ENCODE measurements at regions not wholly inside any gene's neighbourhood (a gene's known extent, or its start where the extent isn't known, plus 50 kb on each side); places are given as distances from the start of the nearest gene placed in this dataset.

- Histone ChIP-seq H3K4me3 (ENCODE audit: low read length) (no peak overlapping the region), H3K27ac (ENCODE audit: low read length) (no peak overlapping the region), H3K27me3 (ENCODE audit: control insufficient read depth, insufficient read depth, low read length) (no peaks in the 10 kb centered on the region), H3K4me1 (ENCODE audit: control insufficient read depth, insufficient read depth, low read length) (no peaks in the 10 kb centered on the region), H3K9me3 (ENCODE audit: control insufficient read depth, insufficient read depth, low read length) (no peaks in the 10 kb centered on the region), H3K36me3 (ENCODE audit: control insufficient read depth, insufficient read depth, low read length) (no peaks in the 10 kb centered on the region)
- WGBS (ENCODE audit: insufficient coverage, insufficient read length), result no CpG with 5 or more reads among the region's 2 CpGs
- DNase-seq (ENCODE audit: low read depth, low spot score), result no peak
These were observed 168.8 kb upstream of the PLXNA2 start for GRCh38 chr1:208413006-208413405.

DNA sequence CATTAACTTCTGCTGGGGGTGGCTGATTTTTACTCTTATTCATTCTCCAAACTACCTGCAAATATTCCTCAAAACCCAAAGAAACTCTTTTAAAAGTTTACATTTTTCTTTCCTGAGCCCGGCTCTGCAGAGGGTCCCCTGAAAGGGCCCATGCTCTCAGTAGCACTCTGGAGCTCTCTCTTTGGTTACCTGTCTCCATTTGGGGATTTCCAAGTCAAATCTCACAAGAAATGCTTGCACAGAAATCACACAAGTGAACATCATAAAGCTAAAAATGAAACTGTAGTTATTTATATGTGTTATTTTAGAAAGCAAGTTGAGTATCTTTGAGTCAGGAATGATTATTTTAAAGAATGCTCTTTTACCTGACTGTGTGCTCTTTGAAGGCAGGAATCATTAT, 174.5 kb upstream of the PLXNA2 start:
- Histone ChIP-seq H3K4me3 (ENCODE audit: low read length) (no peak overlapping the region), H3K4me1 (ENCODE audit: control insufficient read depth, insufficient read depth, low read length) (no peaks in the 10 kb centered on the region), H3K27me3 (ENCODE audit: control insufficient read depth, insufficient read depth, low read length) (no peaks in the 10 kb centered on the region), H3K9me3 (ENCODE audit: control insufficient read depth, insufficient read depth, low read length) (no peaks in the 10 kb centered on the region), H3K36me3 (ENCODE audit: control insufficient read depth, insufficient read depth, low read length) (no peaks in the 10 kb centered on the region), H3K27ac (ENCODE audit: low read length) (no peak overlapping the region)
- no peak for DNase-seq (ENCODE audit: low read depth, low spot score)
- WGBS (ENCODE audit: insufficient coverage, insufficient read length), result no CpG with 5 or more reads among the region's 1 CpG

DNA sequence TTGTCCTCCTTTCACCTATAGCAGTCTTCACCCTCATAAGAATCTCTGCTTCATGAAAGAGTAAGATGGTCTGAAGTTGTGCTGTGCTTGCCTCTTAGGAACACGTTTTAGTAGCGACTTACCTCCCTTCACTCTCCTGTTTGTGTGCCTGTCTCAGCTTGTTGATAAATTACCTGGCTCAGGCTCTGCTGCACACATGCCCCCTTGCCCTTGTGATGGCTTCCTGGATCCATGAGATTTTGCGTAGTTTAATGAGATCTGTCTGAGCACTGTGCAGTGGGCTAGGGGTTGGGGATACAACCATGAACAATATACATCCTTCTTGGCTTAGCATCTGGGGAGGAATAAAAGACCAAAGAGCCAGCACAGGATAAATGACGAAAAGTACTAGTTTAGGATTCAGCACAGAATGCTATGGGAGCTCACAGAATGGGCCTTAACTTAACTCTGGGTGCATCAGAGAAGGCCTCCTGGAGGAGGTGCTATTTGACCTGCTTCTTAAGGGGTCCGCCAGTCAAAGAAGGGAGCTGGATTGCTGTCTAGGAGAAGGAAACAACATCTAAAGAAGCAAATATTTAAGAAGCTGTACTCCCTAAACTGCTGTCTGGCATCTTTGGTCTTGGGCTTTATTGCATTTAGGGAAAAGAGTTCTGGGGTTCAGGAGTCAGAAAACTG, 175.7 kb upstream of the PLXNA2 start:
- H3K4me3 ChIP-seq (ENCODE audit: low read length), result no peak overlapping the region
- no peaks in the 10 kb centered on the region for H3K4me1 ChIP-seq (ENCODE audit: control insufficient read depth, insufficient read depth, low read length)
- no peak for DNase-seq (ENCODE audit: low read depth, low spot score)
- no peaks in the 10 kb centered on the region for H3K36me3 ChIP-seq (ENCODE audit: control insufficient read depth, insufficient read depth, low read length)
- H3K27me3 ChIP-seq (ENCODE audit: control insufficient read depth, insufficient read depth, low read length), result no peaks in the 10 kb centered on the region
- no CpG with 5 or more reads among the region's 5 CpGs for WGBS (ENCODE audit: insufficient coverage, insufficient read length)
- no peaks in the 10 kb centered on the region for H3K9me3 ChIP-seq (ENCODE audit: control insufficient read depth, insufficient read depth, low read length)
- no peak overlapping the region for H3K27ac ChIP-seq (ENCODE audit: low read length)

DNA sequence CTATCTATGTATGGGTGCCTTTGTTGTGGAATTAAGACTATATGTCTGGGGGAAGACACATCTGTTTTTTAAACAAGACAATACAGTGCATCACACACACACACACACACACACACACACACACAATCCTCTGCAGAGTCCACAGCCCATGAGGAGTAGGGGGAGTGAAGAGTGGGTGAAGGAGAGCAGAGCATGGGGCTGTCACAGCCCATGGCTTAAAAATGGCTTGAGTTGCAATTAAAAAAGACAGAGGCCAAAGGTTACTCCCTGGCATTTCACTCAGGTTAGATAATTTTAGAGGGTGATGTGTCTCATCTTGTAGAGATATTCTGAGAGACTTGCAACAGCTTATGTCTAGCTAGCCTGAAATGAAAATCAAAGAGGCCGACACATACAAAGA, 176.5 kb upstream of the PLXNA2 start:
- H3K36me3 ChIP-seq (ENCODE audit: control insufficient read depth, insufficient read depth, low read length), result no peaks in the 10 kb centered on the region
- no CpG with 5 or more reads among the region's 1 CpG for WGBS (ENCODE audit: insufficient coverage, insufficient read length)
- DNase-seq (ENCODE audit: low read depth, low spot score), result no peak
- H3K9me3 ChIP-seq (ENCODE audit: control insufficient read depth, insufficient read depth, low read length), result no peaks in the 10 kb centered on the region
- H3K4me3 ChIP-seq (ENCODE audit: low read length), result no peak overlapping the region
- no peak overlapping the region for H3K27ac ChIP-seq (ENCODE audit: low read length)
- H3K27me3 ChIP-seq (ENCODE audit: control insufficient read depth, insufficient read depth, low read length), result no peaks in the 10 kb centered on the region
- no peaks in the 10 kb centered on the region for H3K4me1 ChIP-seq (ENCODE audit: control insufficient read depth, insufficient read depth, low read length)

DNA sequence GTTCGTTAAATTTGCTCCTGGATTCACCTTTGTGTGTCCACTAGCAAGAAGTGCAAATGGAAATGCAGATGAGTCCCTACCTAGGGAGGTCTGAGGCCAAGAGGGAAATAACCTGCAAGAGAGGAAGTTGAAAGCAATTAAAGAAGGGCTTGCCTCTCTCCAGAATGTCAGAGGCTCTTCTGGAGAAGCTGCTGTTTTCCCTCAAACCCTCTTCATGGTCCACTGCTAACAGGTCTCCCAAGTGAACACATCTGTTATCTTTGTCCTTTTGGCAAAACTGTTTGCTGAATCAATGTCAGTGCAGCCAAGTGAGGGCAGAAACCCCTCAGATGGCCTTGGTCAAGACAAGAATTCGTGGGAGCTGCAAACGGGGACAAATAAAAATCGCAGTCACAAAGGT, 177.3 kb upstream of the PLXNA2 start:
- no peak for DNase-seq (ENCODE audit: low read depth, low spot score)
- H3K36me3 ChIP-seq (ENCODE audit: control insufficient read depth, insufficient read depth, low read length), result no peaks in the 10 kb centered on the region
- H3K27ac ChIP-seq (ENCODE audit: low read length), result no peak overlapping the region
- H3K4me3 ChIP-seq (ENCODE audit: low read length), result no peak overlapping the region
- no peaks in the 10 kb centered on the region for H3K4me1 ChIP-seq (ENCODE audit: control insufficient read depth, insufficient read depth, low read length)
- H3K9me3 ChIP-seq (ENCODE audit: control insufficient read depth, insufficient read depth, low read length), result no peaks in the 10 kb centered on the region
- whole genome bisulfite sequencing (ENCODE audit: insufficient coverage, insufficient read length), result no CpG with 5 or more reads among the region's 4 CpGs
- no peaks in the 10 kb centered on the region for H3K27me3 ChIP-seq (ENCODE audit: control insufficient read depth, insufficient read depth, low read length)

DNA sequence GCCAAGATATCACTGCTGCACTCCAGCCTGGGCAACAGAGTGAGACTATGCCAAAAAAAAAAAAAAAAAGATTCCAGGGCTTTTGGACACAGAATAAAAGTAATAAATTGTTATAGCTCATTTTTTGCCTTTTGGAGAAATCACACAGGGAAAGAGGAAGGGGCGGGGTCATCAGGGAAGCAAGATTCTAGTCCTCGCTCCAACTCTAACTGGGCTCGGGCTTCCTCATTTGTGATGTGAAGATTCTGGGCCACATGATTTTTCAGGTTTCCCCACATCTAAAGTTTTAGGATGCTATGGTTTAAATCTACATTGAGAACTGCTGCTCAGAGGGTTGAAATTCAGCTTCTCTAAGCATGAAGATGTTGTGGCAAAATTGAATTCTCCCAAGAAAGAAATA, 179.3 kb upstream of the PLXNA2 start:
- WGBS (ENCODE audit: insufficient coverage, insufficient read length), result no CpG with 5 or more reads among the region's 3 CpGs
- Histone ChIP-seq H3K9me3 (ENCODE audit: control insufficient read depth, insufficient read depth, low read length) (no peaks in the 10 kb centered on the region), H3K27me3 (ENCODE audit: control insufficient read depth, insufficient read depth, low read length) (no peaks in the 10 kb centered on the region), H3K4me3 (ENCODE audit: low read length) (no peak overlapping the region), H3K4me1 (ENCODE audit: control insufficient read depth, insufficient read depth, low read length) (no peaks in the 10 kb centered on the region; the same call in 1 of the 2 replicates), H3K27ac (ENCODE audit: low read length) (no peak overlapping the region), H3K36me3 (ENCODE audit: control insufficient read depth, insufficient read depth, low read length) (no peaks in the 10 kb centered on the region)
- DNase-seq (ENCODE audit: low read depth, low spot score), result no peak

GRCh38 chr1:208425096-208425495, 180.9 kb upstream of the PLXNA2 start:
- no peak overlapping the region for H3K27ac ChIP-seq (ENCODE audit: low read length)
- WGBS (ENCODE audit: insufficient coverage, insufficient read length), result no CpG with 5 or more reads among the region's 3 CpGs
- DNase-seq (ENCODE audit: low read depth, low spot score), result no peak
- no peaks in the 10 kb centered on the region for H3K27me3 ChIP-seq (ENCODE audit: control insufficient read depth, insufficient read depth, low read length)
- H3K9me3 ChIP-seq (ENCODE audit: control insufficient read depth, insufficient read depth, low read length), result no peaks in the 10 kb centered on the region
- no peak overlapping the region for H3K4me3 ChIP-seq (ENCODE audit: low read length)
- H3K4me1 ChIP-seq (ENCODE audit: control insufficient read depth, insufficient read depth, low read length), result no peaks in the 10 kb centered on the region; the same call in none of the 2 replicates
- no peaks in the 10 kb centered on the region for H3K36me3 ChIP-seq (ENCODE audit: control insufficient read depth, insufficient read depth, low read length)

DNA sequence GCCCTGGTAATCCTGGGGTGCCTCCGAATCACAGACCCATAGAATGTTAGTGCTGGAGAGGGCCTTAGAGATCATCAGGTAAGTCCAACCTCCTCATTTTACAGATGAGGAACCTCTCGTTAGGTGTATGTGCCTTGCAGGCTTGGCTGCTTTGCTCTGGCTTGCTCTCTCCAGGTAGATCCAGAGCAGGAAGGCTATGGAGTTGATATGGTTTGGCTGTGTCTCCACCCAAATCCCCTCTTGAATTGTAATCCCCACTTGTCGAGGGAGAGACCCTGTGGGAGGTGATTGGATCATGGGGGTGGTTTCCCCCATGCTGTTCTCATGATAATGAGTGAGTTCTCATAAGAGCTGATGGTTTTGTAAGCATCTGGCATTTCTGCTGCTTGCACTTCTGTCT, 186.0 kb upstream of the PLXNA2 start:
- Histone ChIP-seq H3K27me3 (ENCODE audit: control insufficient read depth, insufficient read depth, low read length) (no peaks in the 10 kb centered on the region), H3K27ac (ENCODE audit: low read length) (no peak overlapping the region), H3K36me3 (ENCODE audit: control insufficient read depth, insufficient read depth, low read length) (no peaks in the 10 kb centered on the region), H3K4me3 (ENCODE audit: low read length) (no peak overlapping the region), H3K4me1 (ENCODE audit: control insufficient read depth, insufficient read depth, low read length) (no peaks in the 10 kb centered on the region; the same call in none of the 2 replicates), H3K9me3 (ENCODE audit: control insufficient read depth, insufficient read depth, low read length) (no peaks in the 10 kb centered on the region)
- no CpG with 5 or more reads among the region's 3 CpGs for WGBS (ENCODE audit: insufficient coverage, insufficient read length)
- DNase-seq (ENCODE audit: low read depth, low spot score), result no peak

DNA sequence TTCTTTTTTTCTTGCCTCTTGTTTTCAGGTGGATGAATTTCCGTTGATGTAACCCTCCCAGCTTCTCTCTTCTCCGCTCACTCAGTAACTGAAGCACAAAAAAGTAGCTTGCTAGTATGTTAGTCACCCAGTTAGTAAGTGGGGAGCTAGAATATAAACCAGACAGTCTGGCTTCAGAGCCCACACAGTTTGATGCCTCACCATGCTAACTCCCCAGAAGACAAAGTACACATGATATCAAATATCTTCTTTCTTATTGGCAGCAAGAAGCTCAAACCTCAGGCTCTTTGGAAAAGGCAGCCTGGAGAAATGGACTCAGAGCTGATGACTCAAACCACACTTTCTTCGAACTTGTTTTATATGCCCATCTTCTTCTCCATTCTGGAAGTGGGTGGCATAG, 187.5 kb upstream of the PLXNA2 start:
- H3K36me3 ChIP-seq (ENCODE audit: control insufficient read depth, insufficient read depth, low read length), result no peaks in the 10 kb centered on the region
- H3K4me1 ChIP-seq (ENCODE audit: control insufficient read depth, insufficient read depth, low read length), result no peaks in the 10 kb centered on the region; the same call in none of the 2 replicates
- H3K9me3 ChIP-seq (ENCODE audit: control insufficient read depth, insufficient read depth, low read length), result no peaks in the 10 kb centered on the region
- H3K27ac ChIP-seq (ENCODE audit: low read length), result no peak overlapping the region
- DNase-seq (ENCODE audit: low read depth, low spot score), result no peak
- H3K27me3 ChIP-seq (ENCODE audit: control insufficient read depth, insufficient read depth, low read length), result no peaks in the 10 kb centered on the region
- WGBS (ENCODE audit: insufficient coverage, insufficient read length), result no CpG with 5 or more reads among the region's 3 CpGs
- H3K4me3 ChIP-seq (ENCODE audit: low read length), result no peak overlapping the region

GRCh38 chr1:208432346-208432745, 188.2 kb upstream of the PLXNA2 start:
- Histone ChIP-seq H3K4me3 (ENCODE audit: low read length) (no peak overlapping the region), H3K27me3 (ENCODE audit: control insufficient read depth, insufficient read depth, low read length) (no peaks in the 10 kb centered on the region), H3K36me3 (ENCODE audit: control insufficient read depth, insufficient read depth, low read length) (no peaks in the 10 kb centered on the region), H3K4me1 (ENCODE audit: control insufficient read depth, insufficient read depth, low read length) (no peaks in the 10 kb centered on the region; the same call in none of the 2 replicates), H3K9me3 (ENCODE audit: control insufficient read depth, insufficient read depth, low read length) (no peaks in the 10 kb centered on the region), H3K27ac (ENCODE audit: low read length) (no peak overlapping the region)
- no CpG with 5 or more reads among the region's 2 CpGs for WGBS (ENCODE audit: insufficient coverage, insufficient read length)
- DNase-seq (ENCODE audit: low read depth, low spot score), result no peak

GRCh38 chr1:208433086-208433485, 188.9 kb upstream of the PLXNA2 start:
- no peaks in the 10 kb centered on the region; the same call in none of the 2 replicates for H3K4me1 ChIP-seq (ENCODE audit: control insufficient read depth, insufficient read depth, low read length)

More at GRCh38 chr1:208433086-208433485, 188.9 kb upstream of the PLXNA2 start:
- Histone ChIP-seq H3K4me3 (ENCODE audit: low read length) (no peak overlapping the region), H3K27ac (ENCODE audit: low read length) (no peak overlapping the region), H3K27me3 (ENCODE audit: control insufficient read depth, insufficient read depth, low read length) (no peaks in the 10 kb centered on the region), H3K36me3 (ENCODE audit: control insufficient read depth, insufficient read depth, low read length) (no peaks in the 10 kb centered on the region), H3K9me3 (ENCODE audit: control insufficient read depth, insufficient read depth, low read length) (no peaks in the 10 kb centered on the region)
- no CpG with 5 or more reads among the region's 1 CpG for WGBS (ENCODE audit: insufficient coverage, insufficient read length)
- DNase-seq (ENCODE audit: low read depth, low spot score), result no peak
